Epithelial cell of prostate (primary cell): ENCODE measurements at regions not wholly inside any gene's neighbourhood (a gene's known extent, or its start where the extent isn't known, plus 50 kb on each side); places are given as distances from the start of the nearest gene placed in this dataset.
A peak's percentile ranks its signal among the peaks of the same experiment; 100 is the strongest.
"Not testable (repeated sequence)": the region's sequence is repeated elsewhere in the genome, so short reads cannot be mapped to it uniquely, and the experiment has no call there.

Source experiments
- DNase-seq: peaks from one replicate; pipeline ENCODE4 v3.0.0-alpha.2; 2011; ENCODE audit warnings: low read depth, low spot score
- H3K27ac ChIP-seq: fragments of 450-650 bp; 2 replicates; pipeline ENCODE4 v1.5.1; 2017; ENCODE audit warnings: mild to moderate bottlenecking

GRCh38 chr7:145817687-145818086 lies 298.9 kb upstream of the CNTNAP2 start:
- no peak for DNase-seq
- no peak overlapping the region for H3K27ac ChIP-seq

- H3K27ac ChIP-seq = no peak overlapping the region
- DNase-seq = no peak
Measured at GRCh38 chr7:145812218-145812617, 304.4 kb upstream of the CNTNAP2 start.

- H3K27ac ChIP-seq, DNase-seq: not testable (repeated sequence)
Measured at GRCh38 chr7:145805496-145805895, 311.1 kb upstream of the CNTNAP2 start.

GRCh38 chr7:145797507-145797906 lies 319.1 kb upstream of the CNTNAP2 start:
- DNase-seq = no peak

GRCh38 chr7:145795132-145795531 lies 321.5 kb upstream of the CNTNAP2 start:
- DNase-seq = no peak
- no peak overlapping the region for H3K27ac ChIP-seq

More at GRCh38 chr7:145797507-145797906, 319.1 kb upstream of the CNTNAP2 start:
- no peak overlapping the region for H3K27ac ChIP-seq

GRCh38 chr7:145784809-145785780 lies 331.5 kb upstream of the CNTNAP2 start:
- no peak for DNase-seq
- H3K27ac ChIP-seq = no peak overlapping the region

- not testable (repeated sequence) for DNase-seq, H3K27ac ChIP-seq
Measured at GRCh38 chr7:145781388-145781787, 335.2 kb upstream of the CNTNAP2 start.

- no peak overlapping the region for H3K27ac ChIP-seq
- DNase-seq = no peak
Measured at GRCh38 chr7:145779140-145779539, 337.5 kb upstream of the CNTNAP2 start.

- DNase-seq = no peak
- no peak overlapping the region for H3K27ac ChIP-seq
Measured at GRCh38 chr7:145774777-145775176, 341.8 kb upstream of the CNTNAP2 start.

- no peak overlapping the region for H3K27ac ChIP-seq
- DNase-seq = no peak
Measured at GRCh38 chr7:145753004-145753403, 363.6 kb upstream of the CNTNAP2 start.

- H3K27ac ChIP-seq = no peak overlapping the region
- no peak for DNase-seq
Measured at GRCh38 chr7:145737617-145738016, 379.0 kb upstream of the CNTNAP2 start.

GRCh38 chr7:145735061-145735460 lies 381.5 kb upstream of the CNTNAP2 start:
- no peak overlapping the region for H3K27ac ChIP-seq
- no peak for DNase-seq

- peak; percentile 6 for DNase-seq
- H3K27ac ChIP-seq = no peak overlapping the region
Measured at GRCh38 chr7:145732521-145732920, 384.1 kb upstream of the CNTNAP2 start.

- DNase-seq = no peak
Measured at GRCh38 chr7:145729691-145730090, 386.9 kb upstream of the CNTNAP2 start.

GRCh38 chr7:145718129-145718528 lies 398.5 kb upstream of the CNTNAP2 start:
- H3K27ac ChIP-seq = no peak overlapping the region
- no peak for DNase-seq

More at GRCh38 chr7:145729691-145730090, 386.9 kb upstream of the CNTNAP2 start:
- no peak overlapping the region for H3K27ac ChIP-seq

- no peak for DNase-seq
- H3K27ac ChIP-seq = no peak overlapping the region
Measured at GRCh38 chr7:145700488-145700887, 416.1 kb upstream of the CNTNAP2 start.

- no peak for DNase-seq
- no peak overlapping the region for H3K27ac ChIP-seq
Measured at GRCh38 chr7:145698526-145699262, 417.9 kb upstream of the CNTNAP2 start.

GRCh38 chr7:145697412-145698107 lies 419.0 kb upstream of the CNTNAP2 start:
- not testable (repeated sequence) for H3K27ac ChIP-seq, DNase-seq

GRCh38 chr7:145696071-145696470 lies 420.5 kb upstream of the CNTNAP2 start:
- DNase-seq = no peak
- H3K27ac ChIP-seq = no peak overlapping the region

GRCh38 chr7:145692237-145692950 lies 424.2 kb upstream of the CNTNAP2 start:
- DNase-seq = no peak
- H3K27ac ChIP-seq = no peak overlapping the region
